Stimulated activated CD8-positive, alpha-beta memory T cell treated with anti-CD3 and anti-CD28 coated beads, Interleukin-15, amount 100 ng/mL, for 1 hour (primary cell): ENCODE measurements at regions not wholly inside any gene's neighbourhood (a gene's known extent, or its start where the extent isn't known, plus 50 kb on each side); places are given as distances from the start of the nearest gene placed in this dataset.
"Not testable (repeated sequence)": the region's sequence is repeated elsewhere in the genome, so short reads cannot be mapped to it uniquely, and the experiment has no call there.

Experiments used
- DNase-seq: peaks from one replicate; pipeline ENCODE4 v3.0.0-alpha.2; 2020; ENCODE audit warnings: low read depth

- DNase-seq: no peak
Observed at GRCh38 chr14:106493962-106494823, 967.8 kb downstream of the TMEM121 start.

GRCh38 chr14:106500571-106500970 lies 974.2 kb downstream of the TMEM121 start:
- DNase-seq: no peak

GRCh38 chr14:106501898-106502297 lies 975.5 kb downstream of the TMEM121 start:
- no peak for DNase-seq

GRCh38 chr14:106505366-106505765 lies 979.0 kb downstream of the TMEM121 start:
- no peak for DNase-seq

GRCh38 chr14:106506881-106507305 lies 980.5 kb downstream of the TMEM121 start:
- peak; percentile 18 for DNase-seq

- no peak for DNase-seq
Observed at GRCh38 chr14:106507354-106507753, 981.0 kb downstream of the TMEM121 start.

GRCh38 chr14:106508216-106508615 lies 981.8 kb downstream of the TMEM121 start:
- no peak for DNase-seq

- no peak for DNase-seq
Observed at GRCh38 chr14:106509176-106509575, 982.8 kb downstream of the TMEM121 start.

GRCh38 chr14:106509807-106510206 lies 983.4 kb downstream of the TMEM121 start:
- no peak for DNase-seq

- no peak for DNase-seq
Observed at GRCh38 chr14:106511006-106511799, 984.8 kb downstream of the TMEM121 start.

GRCh38 chr14:106511800-106512198 lies 985.4 kb downstream of the TMEM121 start:
- DNase-seq: no peak

GRCh38 chr14:106513302-106513701 lies 986.9 kb downstream of the TMEM121 start:
- no peak for DNase-seq

GRCh38 chr14:106518054-106518943 lies 991.9 kb downstream of the TMEM121 start:
- peak; percentile 80 for DNase-seq

- not testable (repeated sequence) for DNase-seq
Observed at GRCh38 chr14:106522118-106522517, 995.7 kb downstream of the TMEM121 start.

GRCh38 chr14:106522990-106523389 lies 996.6 kb downstream of the TMEM121 start:
- no peak for DNase-seq

- DNase-seq: no peak
Observed at GRCh38 chr14:106528717-106529116, 1002.3 kb downstream of the TMEM121 start.

- DNase-seq: no peak
Observed at GRCh38 chr14:106530031-106530422, 1003.6 kb downstream of the TMEM121 start.

GRCh38 chr14:106530423-106531107 lies 1004.2 kb downstream of the TMEM121 start:
- DNase-seq: no peak

- DNase-seq: not testable (repeated sequence)
Observed at GRCh38 chr14:106537597-106537996, 1011.2 kb downstream of the TMEM121 start.

GRCh38 chr14:106538201-106538600 lies 1011.8 kb downstream of the TMEM121 start:
- no peak for DNase-seq

GRCh38 chr14:106547735-106548434 lies 1021.5 kb downstream of the TMEM121 start:
- no peak for DNase-seq
